ENCODE measurements at regions not wholly inside any gene's neighbourhood (a gene's known extent, or its start where the extent isn't known, plus 50 kb on each side); places are given as distances from the start of the nearest gene placed in this dataset.

DNA sequence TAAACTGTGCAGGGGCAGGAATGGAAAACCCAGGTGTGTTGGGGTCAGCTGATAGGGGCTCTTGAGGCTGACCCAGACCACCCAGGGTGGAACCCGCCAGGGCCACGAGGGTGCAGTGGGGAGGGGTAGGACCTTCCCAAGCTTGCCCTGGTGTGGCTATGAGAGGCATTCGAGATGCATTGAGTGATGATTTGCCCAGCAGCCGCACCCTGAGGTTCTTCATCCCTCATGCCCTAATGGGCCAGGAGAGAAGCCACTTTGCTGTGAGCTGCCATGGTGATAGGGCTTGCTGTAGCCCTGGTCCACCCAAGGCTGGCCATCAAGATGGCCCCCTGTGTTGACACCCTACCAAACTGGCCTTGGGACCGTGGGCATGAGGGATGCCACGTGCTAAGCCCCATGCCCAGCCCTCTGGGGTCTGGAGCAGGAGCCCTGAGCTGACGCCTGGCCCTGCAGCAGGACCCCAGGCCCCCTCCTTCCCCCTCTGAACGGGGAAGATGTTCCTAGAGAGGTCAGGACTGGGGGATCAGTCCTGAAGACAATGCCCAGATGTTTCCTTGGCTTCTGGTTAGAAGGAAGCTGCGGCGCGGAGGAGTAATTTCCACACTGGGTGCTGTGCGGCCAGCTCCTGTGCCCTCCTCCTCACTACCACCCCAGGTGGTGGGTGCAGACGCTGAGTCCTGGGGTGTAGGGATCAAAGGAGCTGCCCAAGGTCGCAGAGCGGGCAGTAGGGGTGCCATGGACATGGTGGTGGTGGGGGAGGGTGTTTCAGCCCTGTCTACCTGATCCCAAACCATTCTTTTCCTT, 122.5 kb upstream of the HDAC4 start:
- Histone ChIP-seq H3K36me3 (ENCODE audit: control insufficient read depth, insufficient read depth, low read length) (no peaks in the 10 kb centered on the region), H3K9me3 (ENCODE audit: control insufficient read depth, insufficient read depth, low read length) (no peaks in the 10 kb centered on the region), H3K27ac (ENCODE audit: low read length) (no peak overlapping the region), H3K4me1 (ENCODE audit: control insufficient read depth, insufficient read depth, low read length) (no peaks in the 10 kb centered on the region), H3K27me3 (ENCODE audit: control insufficient read depth, insufficient read depth, low read length) (no peaks in the 10 kb centered on the region), H3K4me3 (ENCODE audit: low read length) (no peak overlapping the region)
- WGBS (ENCODE audit: insufficient coverage): 90% methylated on average over 12 of the region's 15 CpGs
- peaks cover 0 to 11% of the 10 kb centered on the region in 2 donors for H3K27me3 Mint-ChIP-seq (ENCODE audit: low read depth in 2 of 2)
- no peak overlapping the region for H3K27ac Mint-ChIP-seq
- no peaks in the 10 kb centered on the region for H3K4me1 Mint-ChIP-seq
- H3K36me3 Mint-ChIP-seq: no peaks in the 10 kb centered on the region
- DNase-seq (no peak), ATAC-seq (no peak)
- intact Hi-C loops (cut with micrococcal nuclease): no loop called here
- H3K9me3 Mint-ChIP-seq: no peaks in the 10 kb centered on the region
- no peak for TF ChIP-seq CTCF (IDR thresholded peaks at IDR 0.05)
- H3K4me3 Mint-ChIP-seq: no peak overlapping the region

DNA sequence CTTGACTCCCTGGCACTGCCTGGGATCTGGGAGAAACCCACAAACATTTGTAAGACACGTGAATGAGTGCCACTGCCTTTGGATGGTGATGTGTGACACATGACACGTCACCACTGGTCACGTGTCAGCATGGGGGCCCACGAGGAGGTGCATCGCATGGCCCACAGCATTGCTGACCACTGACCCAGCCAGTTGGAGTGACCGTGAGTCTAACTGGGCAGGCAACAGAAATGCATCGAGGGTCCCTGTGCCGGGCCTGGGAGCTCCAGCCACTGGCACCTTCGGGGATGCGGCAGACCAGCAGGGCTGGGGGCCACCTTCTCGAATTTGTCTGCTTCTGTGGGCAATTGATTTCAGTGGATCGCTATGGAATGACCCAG, 121.9 kb upstream of the HDAC4 start:
- Mint-ChIP-seq H3K27ac (no peak overlapping the region), H3K36me3 (no peaks in the 10 kb centered on the region), H3K4me1 (no peaks in the 10 kb centered on the region), H3K27me3 (ENCODE audit: low read depth in 2 of 2) (peaks cover 0 to 11% of the 10 kb centered on the region in 2 donors), H3K4me3 (no peak overlapping the region), H3K9me3 (no peaks in the 10 kb centered on the region)
- intact Hi-C loops (cut with micrococcal nuclease): no loop called here
- H3K4me1 ChIP-seq (ENCODE audit: control insufficient read depth, insufficient read depth, low read length): no peaks in the 10 kb centered on the region
- no peaks in the 10 kb centered on the region for H3K27me3 ChIP-seq (ENCODE audit: control insufficient read depth, insufficient read depth, low read length)
- H3K36me3 ChIP-seq (ENCODE audit: control insufficient read depth, insufficient read depth, low read length): no peaks in the 10 kb centered on the region
- no peaks in the 10 kb centered on the region for H3K9me3 ChIP-seq (ENCODE audit: control insufficient read depth, insufficient read depth, low read length)
- DNase-seq: no peak
- H3K27ac ChIP-seq (ENCODE audit: low read length): no peak overlapping the region
- no peak for TF ChIP-seq CTCF (IDR thresholded peaks at IDR 0.05)
- H3K4me3 ChIP-seq (ENCODE audit: low read length): no peak overlapping the region
- 89% methylated on average over 12 of the region's 12 CpGs for WGBS (ENCODE audit: insufficient coverage)
- ATAC-seq: no peak

GRCh38 chr2:239522002-239522739, 121.4 kb upstream of the HDAC4 start:
- H3K4me1 Mint-ChIP-seq: no peaks in the 10 kb centered on the region
- no peaks in the 10 kb centered on the region for H3K4me1 ChIP-seq (ENCODE audit: control insufficient read depth, insufficient read depth, low read length)
- no peaks in the 10 kb centered on the region for H3K27me3 ChIP-seq (ENCODE audit: control insufficient read depth, insufficient read depth, low read length)
- WGBS (ENCODE audit: insufficient coverage): 89% methylated on average over 15 of the region's 15 CpGs
- no peak overlapping the region for H3K4me3 ChIP-seq (ENCODE audit: low read length)
- intact Hi-C loops (cut with micrococcal nuclease): no loop called here
- no peak overlapping the region for H3K27ac Mint-ChIP-seq
- no peak overlapping the region for H3K27ac ChIP-seq (ENCODE audit: low read length)
- no peaks in the 10 kb centered on the region for H3K9me3 Mint-ChIP-seq
- H3K36me3 ChIP-seq (ENCODE audit: control insufficient read depth, insufficient read depth, low read length): no peaks in the 10 kb centered on the region
- ATAC-seq (no peak), DNase-seq (no peak)
- no peak for TF ChIP-seq CTCF (IDR thresholded peaks at IDR 0.05)
- no peaks in the 10 kb centered on the region for H3K36me3 Mint-ChIP-seq
- no peaks in the 10 kb centered on the region for H3K9me3 ChIP-seq (ENCODE audit: control insufficient read depth, insufficient read depth, low read length)
- H3K27me3 Mint-ChIP-seq (ENCODE audit: low read depth in 2 of 2): peaks cover 0 to 11% of the 10 kb centered on the region in 2 donors
- no peak overlapping the region for H3K4me3 Mint-ChIP-seq
